A549 (cell line): ENCODE measurements at regions not wholly inside any gene's neighbourhood (a gene's known extent, or its start where the extent isn't known, plus 50 kb on each side); places are given as distances from the start of the nearest gene placed in this dataset.

Experiments used
- ATAC-seq, 2 experiments: fragments of 200-7000 bp in 1 of 2; fragments of >200 bp in 1 of 2; cut with Nextera tagmentation in 1 of 2; cut with Tn5 transposase in 1 of 2; 3 replicates each; pipeline versions ENCODE4 v1.8.0 to v1.9.1; 2018 to 2020; ENCODE audit warnings: mild to moderate bottlenecking in 1 of 2, moderate library complexity in 1 of 2
- CTCF ChIA-PET: fragments of 300-600 bp; sonication (Branson Sonifier 250); formaldehyde crosslinking; extraction: SDS; loops from one replicate; lab custom pipeline; 2021; ENCODE audit warnings: antibody characterized with exemption, inconsistent platforms; lab: Yijun Ruan, JAX
- POLR2A ChIA-PET: fragments of 350-600 bp; formaldehyde crosslinking; extraction: SDS; loops from one replicate; lab custom pipeline; 2021; ENCODE audit warnings: antibody characterized with exemption, inconsistent platforms; lab: Yijun Ruan, JAX
- DNase-seq, 2 experiments: peaks; one replicate each; pipeline versions ENCODE4 v3.0.0 to v3.0.0-alpha.2; 2011 to 2016; ENCODE audit warnings: low read depth in 1 of 2, low spot score in 1 of 2
- FAIRE-seq: peaks from 2 replicates; lab custom pipeline; 2011; peaks lifted over from hg19 to GRCh38; lab: Jason Lieb, UNC
- H3K27ac ChIP-seq, 2 experiments: fragments of >200 bp; sonication (Bioruptor Twin); formaldehyde crosslinking; 3 replicates each; pipeline ENCODE4 v1.5.1; 2016 to 2017
- H3K4me1 ChIP-seq: fragments of >200 bp; sonication (Bioruptor Twin); formaldehyde crosslinking; 3 replicates; pipeline ENCODE4 v1.6.1; 2016
- H3K4me2 ChIP-seq: fragments of >200 bp; sonication (Bioruptor Twin); formaldehyde crosslinking; 3 replicates; pipeline ENCODE4 v1.6.1; 2016
- H3K4me3 ChIP-seq: fragments of >200 bp; sonication (Bioruptor Twin); formaldehyde crosslinking; 3 replicates; pipeline ENCODE4 v1.5.1; 2016
- H3K9me3 ChIP-seq: fragments of >200 bp; sonication (Bioruptor Twin); formaldehyde crosslinking; 3 replicates; pipeline ENCODE4 v1.6.1; 2016
- ATOH8 ChIP-seq: fragments of 250-450 bp; sonication (Bioruptor Pico); IDR thresholded peaks from 2 replicates; pipeline ENCODE4 v1.5.0; 2020; ENCODE audit warnings: low read depth, mild to moderate bottlenecking, moderate library complexity
- CEBPB ChIP-seq, 2 experiments: fragments of >200 bp in 1 of 2; sonication (Bioruptor Twin) in 1 of 2; formaldehyde crosslinking in 1 of 2; IDR thresholded peaks; 2 replicates each; pipeline ENCODE4 v1.6.1; 2012 to 2016
- CTCF ChIP-seq: fragments of >200 bp; sonication (Bioruptor Twin); formaldehyde crosslinking; IDR thresholded peaks from 3 replicates; pipeline ENCODE4 v1.5.1; 2016
- HEYL ChIP-seq: fragments of 250-450 bp; sonication (Bioruptor Pico); IDR thresholded peaks from 2 replicates; pipeline ENCODE4 v1.8.0; 2021; ENCODE audit warnings: mild to moderate bottlenecking, moderate library complexity
- HOXA7 ChIP-seq: fragments of 250-450 bp; sonication (Bioruptor Pico); IDR thresholded peaks from 2 replicates; pipeline ENCODE4 v1.5.0; 2020; ENCODE audit warnings: mild to moderate bottlenecking, moderate library complexity
- HOXB5 ChIP-seq: fragments of 250-450 bp; sonication (Bioruptor Pico); IDR thresholded peaks from 2 replicates; pipeline ENCODE4 v1.5.0; 2020; ENCODE audit warnings: mild to moderate bottlenecking, moderate library complexity
- KDM1A ChIP-seq: fragments of 200-600 bp; sonication (generic); IDR thresholded peaks from 2 replicates; pipeline ENCODE4 v1.6.1; 2016; ENCODE audit warnings: low read depth, mild to moderate bottlenecking
- MAX ChIP-seq: IDR thresholded peaks from 2 replicates; pipeline ENCODE4 v1.6.1; 2012
- MAZ ChIP-seq: fragments of 150-350 bp; IDR thresholded peaks from 2 replicates; pipeline ENCODE4 v1.6.1; 2014; ENCODE audit warnings: antibody characterized with exemption, low read depth, low read length, borderline replicate concordance
- NFE2L2 ChIP-seq: fragments of 150-350 bp; conservative IDR thresholded peaks from 2 replicates; pipeline ENCODE4 v1.6.1; 2014; ENCODE audit warnings: low read length
- NPAS2 ChIP-seq: fragments of 250-450 bp; sonication (Bioruptor Pico); IDR thresholded peaks from 2 replicates; pipeline ENCODE4 v1.8.0; 2022; ENCODE audit warnings: mild to moderate bottlenecking, moderate library complexity, borderline replicate concordance
- NR3C1 ChIP-seq: fragments of >200 bp; sonication (Bioruptor Twin); formaldehyde crosslinking; IDR thresholded peaks from 3 replicates; pipeline ENCODE4 v1.6.1; 2017
- POLR2A ChIP-seq: IDR thresholded peaks from 2 replicates; pipeline ENCODE4 v1.6.1; 2012; ENCODE audit warnings: mild to moderate bottlenecking, low read length
- POLR2AphosphoS2 ChIP-seq: conservative IDR thresholded peaks from 2 replicates; pipeline ENCODE4 v1.6.1; 2012; ENCODE audit warnings: low read length, improper control_type of control experiment, inconsistent platforms
- RARB ChIP-seq: fragments of 250-450 bp; sonication (Bioruptor Pico); IDR thresholded peaks from 2 replicates; pipeline ENCODE4 v1.8.0; 2021; ENCODE audit warnings: mild to moderate bottlenecking, moderate library complexity
- RCOR1 ChIP-seq: fragments of 150-350 bp; IDR thresholded peaks from 2 replicates; pipeline ENCODE4 v1.6.1; 2014; ENCODE audit warnings: antibody characterized with exemption, low read length, low read depth
- RFX5 ChIP-seq: fragments of 450-650 bp; IDR thresholded peaks from 2 replicates; pipeline ENCODE4 v1.7.1; 2014; ENCODE audit warnings: antibody characterized with exemption, mild to moderate bottlenecking, moderate library complexity
- SMC3 ChIP-seq: fragments of >200 bp; sonication (Bioruptor Twin); formaldehyde crosslinking; IDR thresholded peaks from 3 replicates; pipeline ENCODE4 v1.6.1; 2018; ENCODE audit warnings: inconsistent platforms
- WGBS: methylation state at CpG from one replicate; pipeline ENCODE4 v1.1.6; 2017; ENCODE audit errors: missing lambda C conversion rate; 5-methylcytosine and 5-hydroxymethylcytosine counted together
- small RNA-seq, 6 experiments: library from RNA; depleted of rRNA; stranded (forward); fragments of <200 nt; gene quantifications; one replicate each; pipeline ENCODE3, GENCODE V24; 2012

GRCh38 chr10:3836222-3836820, 51.3 kb upstream of the KLF6 start:
- ATAC-seq (no peak), DNase-seq (no peak), FAIRE-seq (no peak)
- H3K4me1 ChIP-seq = peaks cover 32% of the 10 kb centered on the region
- peak overlapping the region in 1 of 2 experiments; percentile 42; a peak in 4 of 6 replicates for H3K27ac ChIP-seq
- POLR2A ChIA-PET = interaction anchor here (1.4 kb wide), 1 partner anchor 51 kb away, joined by 6 read pairs; the partner anchor contains the start of gene KLF6
- no peak overlapping the region for H3K4me3 ChIP-seq
- CTCF ChIA-PET = interaction anchor here (1.8 kb wide), 1 partner anchor 595 kb away, joined by 3 read pairs; no protein-coding TSS in a partner anchor
- TF ChIP-seq HOXB5 (CRISPR knock-in tag) (no peak), ATOH8 (CRISPR knock-in tag) (no peak), MAX (no peak), SMC3 (no peak), CTCF (no peak), RCOR1 (no peak), CEBPB (IDR thresholded peaks at IDR 0.05) (no peak), HOXA7 (CRISPR knock-in tag) (no peak), HEYL (CRISPR knock-in tag) (no peak), RFX5 (no peak), POLR2A (no peak), POLR2AphosphoS2 (no peak), MAZ (no peak)
- no peaks in the 10 kb centered on the region for H3K9me3 ChIP-seq
- WGBS = 66% methylated on average over 2 of the region's 2 CpGs
- H3K4me2 ChIP-seq = no peak overlapping the region

- no peak; a peak in 2 of 6 replicates for ATAC-seq
- Histone ChIP-seq H3K4me1 (peaks cover 38% of the 10 kb centered on the region), H3K9me3 (no peaks in the 10 kb centered on the region), H3K4me3 (no peak overlapping the region), H3K4me2 (peak overlapping the region; percentile 3; the same call in 2 of the 3 replicates), H3K27ac (peak overlapping the region; percentile 26 to 42; a peak in 4 of 6 replicates)
- no peak for DNase-seq
- ChIA-PET CTCF (interaction anchor here (1.8 kb wide), 1 partner anchor 595 kb away, joined by 3 read pairs; no protein-coding TSS in a partner anchor), POLR2A (interaction anchor here (1.4 kb wide), 1 partner anchor 51 kb away, joined by 6 read pairs; the partner anchor contains the start of gene KLF6)
- TF ChIP-seq RARB = no peak
- TF ChIP-seq NPAS2 (CRISPR knock-in tag) = no peak
- TF ChIP-seq POLR2A = no peak
- TF ChIP-seq, all 56 proteins: peak for 0
- 74% methylated on average over 6 of the region's 6 CpGs for WGBS
- no peak for FAIRE-seq
These were observed 50.8 kb upstream of the KLF6 start for GRCh38 chr10:3835770-3836169.

GRCh38 chr10:3834947-3835346, 49.9 kb upstream of the KLF6 start:
- 86% methylated on average over 1 of the region's 1 CpG for WGBS
- Histone ChIP-seq H3K4me3 (no peak overlapping the region), H3K27ac (no peak overlapping the region), H3K4me2 (no peak overlapping the region), H3K9me3 (no peaks in the 10 kb centered on the region), H3K4me1 (peaks cover 46% of the 10 kb centered on the region)
- CTCF ChIA-PET = interaction anchor here (0.8 to 1.8 kb wide), 2 partner anchors 14 to 594 kb away, joined by 3 read pairs; no protein-coding TSS in a partner anchor
- DNase-seq = no peak
- no peak for ATAC-seq
- no peak for TF ChIP-seq MAZ
- TF ChIP-seq NR3C1 = no peak
- TF ChIP-seq HOXB5 (CRISPR knock-in tag) = no peak
- no peak for TF ChIP-seq KDM1A
- no peak for TF ChIP-seq ATOH8 (CRISPR knock-in tag)
- no peak for TF ChIP-seq POLR2A
- no peak for TF ChIP-seq NFE2L2
- FAIRE-seq = no peak
- POLR2A ChIA-PET = no interaction called here

Small RNAs in the stretch of these regions (small RNA-seq; reads per million reads assigned to genes)
- gene MIR6078 = 0 to 0.58 (median 0) reads per million in 6 experiments
- gene RNU6-163P = 0 reads per million in 6 experiments
